AG08396 (cell line): ENCODE measurements at regions not wholly inside any gene's neighbourhood (a gene's known extent, or its start where the extent isn't known, plus 50 kb on each side); places are given as distances from the start of the nearest gene placed in this dataset.

Experiments used
- DNase-seq: peaks from one replicate; pipeline ENCODE4 v3.0.0; 2012; ENCODE audit warnings: low spot score, mixed read lengths

DNA sequence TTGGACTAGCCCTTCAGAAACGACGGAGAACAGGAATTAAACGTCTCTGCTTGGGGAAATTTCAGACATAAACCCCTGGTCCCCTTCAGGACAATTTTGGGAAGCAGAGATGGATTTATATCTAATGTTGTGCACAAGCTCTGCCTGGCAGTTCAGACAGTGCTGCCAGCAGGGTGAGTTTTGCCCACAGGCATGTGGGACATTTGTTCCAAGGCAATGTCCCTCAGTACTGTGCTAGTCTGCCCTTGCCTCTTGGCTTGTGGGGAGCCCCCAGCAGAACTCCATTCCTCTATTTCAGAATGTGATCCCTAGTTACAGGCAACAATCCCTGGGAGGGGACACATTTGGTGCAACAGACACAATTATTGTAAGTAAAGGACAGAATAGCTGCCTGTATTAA is 76.5 kb upstream of the GPR12 start:
- no peak for DNase-seq

DNA sequence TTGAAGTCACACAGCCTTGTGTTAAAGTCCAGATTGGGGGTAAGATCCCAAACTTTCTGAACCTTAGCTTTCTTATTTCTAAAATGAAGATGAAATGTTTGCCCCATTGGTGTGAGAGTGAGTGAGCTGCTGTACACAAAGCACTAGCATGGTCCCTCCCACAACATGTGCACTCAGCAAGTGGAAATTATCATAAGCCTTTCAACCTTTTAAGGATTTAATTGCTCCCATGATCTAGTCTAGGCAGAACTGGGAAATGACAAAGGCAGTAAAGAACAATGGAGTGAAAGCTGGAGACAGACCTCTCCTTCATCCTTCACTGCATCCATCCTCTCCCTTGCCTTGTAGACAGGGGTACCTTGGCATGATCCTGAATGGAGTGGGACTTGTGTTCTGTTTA is 76.0 kb upstream of the GPR12 start:
- DNase-seq, result no peak

DNA sequence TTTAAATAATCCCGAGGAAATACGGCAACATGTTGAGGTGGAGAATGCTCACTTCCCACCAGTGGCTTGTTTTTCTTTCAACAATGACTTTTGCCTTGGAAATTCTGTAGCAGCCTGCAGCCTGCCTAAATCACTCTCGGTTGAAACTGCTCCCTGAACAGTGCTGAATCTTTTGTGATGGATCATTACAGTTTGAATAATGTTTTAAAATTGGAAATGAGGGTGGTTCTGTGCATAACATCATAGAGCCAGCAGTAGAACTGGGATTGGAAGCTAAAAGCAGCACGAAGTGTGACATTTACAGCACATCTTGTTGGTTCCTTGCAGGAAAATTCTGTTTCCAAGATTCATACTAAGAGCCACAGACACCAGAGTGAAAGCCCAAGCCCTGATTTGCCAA is 74.1 kb upstream of the GPR12 start:
- DNase-seq, result no peak

DNA sequence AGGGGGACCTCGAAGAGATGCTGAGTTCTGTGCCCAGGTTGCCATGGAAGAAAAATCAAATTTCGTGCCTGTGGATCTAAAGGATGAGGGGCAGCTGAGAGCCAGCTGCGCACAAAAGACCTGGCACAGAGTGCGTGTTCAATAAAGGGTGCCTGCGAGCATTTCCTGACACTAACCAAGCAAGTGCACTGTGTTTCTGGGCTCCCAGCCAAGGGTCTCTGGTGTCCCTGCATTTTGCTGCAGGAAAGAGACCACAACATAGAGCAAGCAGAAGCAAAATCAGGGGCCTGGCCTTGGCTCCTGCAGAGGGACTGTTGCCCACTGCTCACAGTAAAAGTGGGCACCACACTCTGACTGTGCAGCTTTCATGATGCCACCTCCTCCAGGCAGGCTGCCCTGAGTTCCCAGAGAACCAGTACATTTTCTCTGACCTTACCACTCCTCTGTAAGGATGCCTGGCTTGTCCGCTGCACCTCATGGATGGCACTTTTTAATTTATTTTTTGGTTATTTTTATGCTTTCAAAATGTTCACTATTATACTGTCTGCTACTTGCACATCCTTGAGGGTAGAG is 70.8 kb upstream of the GPR12 start:
- DNase-seq, result no peak

DNA sequence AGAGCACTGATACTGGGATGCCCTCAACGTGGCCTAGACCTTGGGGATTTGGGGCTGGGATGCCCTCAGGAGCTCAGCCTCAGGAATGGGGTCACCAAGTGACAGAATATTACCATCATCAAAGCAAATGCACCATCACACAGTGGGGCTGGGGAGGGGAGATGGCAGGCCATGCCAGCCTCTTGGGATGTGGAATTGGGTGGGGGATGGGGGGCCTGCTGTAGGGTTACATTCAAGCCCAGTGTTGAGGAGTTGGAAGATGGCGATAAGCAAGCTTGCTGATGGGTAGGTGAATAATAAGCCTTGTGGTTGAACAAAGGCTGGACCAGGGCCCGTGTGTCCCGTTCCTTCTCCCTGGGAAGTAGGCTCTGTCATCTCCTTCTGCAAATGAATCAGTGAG is 69.1 kb upstream of the GPR12 start:
- DNase-seq, result no peak

DNA sequence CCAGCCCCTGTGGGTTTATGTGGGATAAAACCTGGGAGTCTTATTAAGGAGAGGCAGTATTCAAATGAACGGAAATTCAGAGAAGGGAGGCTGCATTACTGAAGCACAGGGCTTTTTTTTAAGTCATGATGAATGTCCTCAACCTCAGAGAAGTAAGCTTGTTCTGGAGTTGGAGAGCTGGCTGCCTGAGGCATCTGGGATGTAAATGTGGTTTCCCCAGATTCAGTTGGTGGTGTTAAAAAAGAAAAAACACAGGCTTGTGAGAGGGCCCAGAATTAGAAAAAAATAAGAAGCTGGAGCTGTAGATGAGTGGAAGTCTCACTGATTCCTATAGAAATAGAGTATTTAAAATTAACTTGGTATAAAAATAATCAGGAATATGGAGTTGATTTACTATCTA is 64.0 kb upstream of the GPR12 start:
- DNase-seq, result no peak

DNA sequence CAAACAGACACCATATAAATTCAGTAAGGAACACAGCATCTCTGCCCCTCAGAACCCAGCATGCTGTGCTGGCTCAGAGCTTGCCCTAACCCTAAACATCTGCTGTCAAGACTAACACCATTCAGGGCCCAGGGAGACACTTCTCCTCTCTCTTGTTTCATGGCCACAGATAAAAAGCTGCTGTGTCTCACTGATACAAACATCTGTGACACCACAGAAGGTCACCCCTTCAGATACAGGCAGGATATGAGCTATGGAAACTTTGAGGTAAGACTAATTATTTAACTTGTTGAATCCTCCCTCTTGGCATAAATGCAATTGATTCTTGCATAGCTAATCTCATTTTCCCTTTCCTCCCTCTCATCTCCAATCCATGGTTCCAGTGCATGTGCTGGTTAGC is 61.6 kb upstream of the GPR12 start:
- no peak for DNase-seq

DNA sequence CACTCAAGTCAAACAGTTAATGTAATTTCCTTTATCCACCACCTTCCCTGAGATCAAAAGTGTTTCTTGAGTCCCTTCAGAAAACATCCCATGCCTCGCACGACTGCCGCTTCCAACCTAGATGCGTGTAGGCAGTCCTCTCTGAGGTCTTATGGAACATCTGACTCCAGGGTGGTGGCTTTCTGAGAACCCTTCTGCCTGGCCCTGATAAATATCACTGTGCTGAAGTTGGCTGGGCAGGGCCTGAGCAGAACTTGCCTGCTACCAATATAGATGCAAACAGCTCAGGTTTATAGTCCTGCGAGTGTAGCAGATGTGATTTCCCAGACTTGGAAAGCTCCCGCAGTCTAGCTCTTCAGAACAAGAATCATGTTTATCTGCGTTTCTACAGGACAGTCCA is 61.1 kb upstream of the GPR12 start:
- DNase-seq, result no peak

DNA sequence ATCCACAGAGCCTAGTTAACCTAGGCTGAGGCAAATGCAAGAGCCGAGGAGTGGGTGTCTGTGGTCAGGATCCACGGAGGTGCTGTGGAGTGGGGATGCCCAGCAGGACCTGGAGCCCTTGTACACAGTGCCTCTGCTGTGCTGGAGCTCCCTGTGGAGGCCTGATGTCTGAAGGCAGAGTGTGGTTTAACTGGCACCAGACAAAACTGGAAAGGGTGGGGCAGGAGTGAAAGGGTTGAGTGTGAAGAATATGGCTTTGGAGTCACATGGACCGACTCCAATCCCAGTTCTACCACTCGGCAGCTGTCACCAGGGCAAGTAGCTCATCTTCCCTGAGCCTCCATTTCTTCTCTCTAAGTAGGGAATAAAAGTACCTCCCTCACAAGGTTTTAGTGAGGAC is 60.3 kb upstream of the GPR12 start:
- DNase-seq, result no peak

DNA sequence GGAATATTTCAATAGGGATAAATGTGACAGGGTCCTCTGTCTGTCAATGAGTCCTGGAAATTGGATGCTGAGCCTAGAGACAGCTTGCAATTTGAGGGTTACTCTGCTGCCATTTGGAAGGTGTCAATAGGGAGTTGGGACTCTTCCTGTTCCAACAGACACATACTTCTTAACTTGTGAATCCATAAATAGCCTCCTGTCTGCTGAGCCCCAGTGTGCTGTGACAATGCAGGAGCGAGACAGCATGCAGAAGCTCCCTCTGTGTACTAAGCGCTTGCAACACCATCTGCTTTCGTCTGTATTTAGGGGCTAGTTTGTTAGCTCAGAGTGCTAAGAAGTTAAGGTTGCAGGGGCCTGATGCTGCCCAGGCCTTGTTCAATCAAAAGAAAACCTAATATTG is 58.5 kb upstream of the GPR12 start:
- no peak for DNase-seq

DNA sequence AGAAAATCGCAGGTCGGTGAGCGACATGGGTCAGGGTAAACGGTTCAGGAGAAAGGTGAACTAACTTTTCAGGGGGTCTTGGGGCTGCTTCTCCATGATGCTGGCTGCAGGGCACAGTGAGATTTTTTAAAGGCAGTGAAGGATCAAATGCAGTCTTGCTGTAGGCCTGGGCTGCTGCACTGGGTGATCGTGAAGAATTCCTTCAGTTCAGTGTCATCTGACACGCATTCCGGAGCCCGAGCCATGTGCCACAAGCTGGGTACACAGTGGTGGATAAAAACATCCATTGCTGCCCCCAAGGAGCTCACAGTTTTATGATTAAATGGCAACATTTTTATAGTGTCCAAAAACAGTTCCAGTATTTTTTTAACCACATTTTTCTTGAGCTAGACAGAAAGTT is 56.3 kb upstream of the GPR12 start:
- DNase-seq, result no peak

DNA sequence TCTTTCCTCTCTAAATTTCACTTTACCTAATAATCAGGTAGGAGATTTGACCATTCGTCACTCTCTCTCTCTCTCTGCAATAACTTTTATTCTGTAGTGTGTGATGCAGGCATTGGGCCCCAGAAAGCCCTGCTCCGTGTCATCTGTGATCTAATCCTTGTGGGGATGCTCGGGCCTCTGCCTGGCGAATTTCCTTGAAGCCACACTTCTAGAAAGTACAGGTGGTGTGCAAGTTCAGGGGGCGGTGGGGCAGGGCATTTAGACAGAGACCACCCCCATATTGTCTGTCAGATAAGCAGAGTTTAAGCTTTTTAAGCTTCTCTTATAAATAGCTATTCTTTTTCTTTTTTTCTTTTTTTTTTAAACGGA is 53.4 kb upstream of the GPR12 start:
- DNase-seq, result no peak

DNA sequence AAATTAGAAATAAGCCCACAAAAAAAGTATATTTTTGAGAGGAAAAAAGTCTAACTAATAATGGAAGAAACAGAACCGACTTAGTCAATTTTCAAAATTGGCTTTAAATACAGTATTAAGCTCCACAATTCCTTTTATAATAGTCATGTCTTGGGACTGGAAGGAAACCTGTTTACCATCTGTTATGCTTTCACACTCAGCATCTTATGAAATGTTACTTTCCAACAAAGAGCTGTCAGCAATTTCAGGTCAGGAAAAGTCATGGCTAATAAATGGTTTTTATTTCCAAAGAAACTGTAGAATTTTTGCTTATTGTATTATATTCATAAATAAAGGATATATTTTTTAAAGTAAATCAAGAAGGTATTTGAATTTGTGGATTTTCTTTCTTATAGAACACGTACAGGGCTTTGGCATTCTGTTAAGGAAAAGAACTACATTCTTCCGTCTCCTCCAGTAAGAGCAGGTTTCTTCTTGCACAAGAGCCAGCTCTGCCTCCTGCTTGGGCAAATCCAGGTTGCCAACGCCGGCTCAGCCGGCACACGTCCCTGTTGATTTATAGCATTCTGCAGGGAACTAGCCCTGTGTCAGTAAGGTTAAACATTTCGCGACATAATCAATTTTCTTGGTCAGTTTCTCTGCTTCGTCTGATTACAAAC is 52.9 kb upstream of the GPR12 start:
- no peak for DNase-seq

DNA sequence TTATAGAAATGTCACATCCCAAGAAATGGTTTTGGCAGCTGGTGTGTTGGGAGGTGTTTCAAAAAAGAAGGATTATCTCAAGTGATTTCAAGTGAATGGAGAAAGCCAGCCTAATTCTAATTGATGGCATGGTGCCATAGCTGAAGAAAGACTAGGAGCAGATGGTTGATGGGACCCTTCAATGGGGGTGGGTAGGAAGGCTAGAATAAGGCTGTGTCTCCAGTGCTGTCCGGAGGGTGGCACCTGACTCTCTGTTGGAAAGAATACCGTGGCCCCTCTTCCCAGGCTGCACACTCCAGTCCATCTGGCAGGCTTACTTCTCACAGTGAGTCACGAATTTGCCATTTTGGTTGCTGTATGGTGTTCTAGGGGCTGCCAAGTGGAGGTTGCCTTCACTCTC is 51.0 kb upstream of the GPR12 start:
- no peak for DNase-seq
